ENCODE measurements at regions not wholly inside any gene's neighbourhood (a gene's known extent, or its start where the extent isn't known, plus 50 kb on each side); places are given as distances from the start of the nearest gene placed in this dataset.
A peak's percentile ranks its signal among the peaks of the same experiment; 100 is the strongest.

DNA sequence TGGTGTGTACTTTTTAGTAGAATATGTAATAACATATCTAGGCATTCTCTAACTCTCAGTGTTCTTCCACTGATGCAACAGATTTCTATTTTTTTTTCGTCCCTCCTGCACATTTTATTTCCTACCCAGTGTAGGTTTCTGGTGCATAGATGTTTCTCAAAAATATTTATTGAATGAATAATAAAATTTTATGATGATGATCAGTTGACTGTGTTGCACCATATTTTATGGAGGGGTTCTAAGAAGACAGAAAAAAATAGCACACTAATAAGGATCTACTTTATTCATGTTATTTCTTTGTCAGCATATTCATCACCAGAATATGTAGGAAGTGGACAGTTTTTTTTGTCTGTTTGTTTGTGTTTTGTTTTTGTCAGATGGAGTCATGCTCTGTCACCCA is 2529.3 kb downstream of the ARAP2 start:
- TF ChIP-seq, protein P1, sequence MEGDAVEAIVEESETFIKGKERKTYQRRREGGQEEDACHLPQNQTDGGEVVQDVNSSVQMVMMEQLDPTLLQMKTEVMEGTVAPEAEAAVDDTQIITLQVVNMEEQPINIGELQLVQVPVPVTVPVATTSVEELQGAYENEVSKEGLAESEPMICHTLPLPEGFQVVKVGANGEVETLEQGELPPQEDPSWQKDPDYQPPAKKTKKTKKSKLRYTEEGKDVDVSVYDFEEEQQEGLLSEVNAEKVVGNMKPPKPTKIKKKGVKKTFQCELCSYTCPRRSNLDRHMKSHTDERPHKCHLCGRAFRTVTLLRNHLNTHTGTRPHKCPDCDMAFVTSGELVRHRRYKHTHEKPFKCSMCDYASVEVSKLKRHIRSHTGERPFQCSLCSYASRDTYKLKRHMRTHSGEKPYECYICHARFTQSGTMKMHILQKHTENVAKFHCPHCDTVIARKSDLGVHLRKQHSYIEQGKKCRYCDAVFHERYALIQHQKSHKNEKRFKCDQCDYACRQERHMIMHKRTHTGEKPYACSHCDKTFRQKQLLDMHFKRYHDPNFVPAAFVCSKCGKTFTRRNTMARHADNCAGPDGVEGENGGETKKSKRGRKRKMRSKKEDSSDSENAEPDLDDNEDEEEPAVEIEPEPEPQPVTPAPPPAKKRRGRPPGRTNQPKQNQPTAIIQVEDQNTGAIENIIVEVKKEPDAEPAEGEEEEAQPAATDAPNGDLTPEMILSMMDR (conservative IDR thresholded peaks at IDR 0.05; ENCODE audit: low read length) = no peak
- DNase-seq (ENCODE audit: low read depth) = no peak
- no peak overlapping the region for H3K4me3 ChIP-seq (ENCODE audit: low read length)

- DNase-seq (ENCODE audit: low read depth) = peak; percentile 92
- TF ChIP-seq, protein P1 (conservative IDR thresholded peaks at IDR 0.05; ENCODE audit: low read length) = no peak
- no peak overlapping the region for H3K4me3 ChIP-seq (ENCODE audit: low read length)
These were observed 2528.4 kb downstream of the ARAP2 start for GRCh38 chr4:33715841-33716395.

DNA sequence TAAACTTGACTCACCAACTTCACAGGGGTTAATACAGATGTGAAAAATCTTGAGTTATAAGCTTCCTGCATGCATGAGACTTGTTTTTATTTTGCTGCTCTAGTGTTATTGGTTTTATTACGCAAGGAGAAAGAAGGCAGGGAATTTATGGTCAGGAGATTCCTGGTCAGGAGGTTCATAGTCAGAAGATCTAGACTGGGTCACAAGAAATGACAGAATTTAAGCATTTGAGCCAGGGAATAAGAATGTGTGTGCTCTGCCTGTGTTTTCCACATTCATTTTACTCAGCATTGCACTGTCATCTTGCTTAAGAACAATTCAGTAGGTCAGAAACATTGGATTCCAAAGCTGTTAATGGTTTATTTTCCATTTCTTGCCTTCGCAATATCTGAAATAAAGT is 2522.1 kb downstream of the ARAP2 start:
- TF ChIP-seq, protein P1 (conservative IDR thresholded peaks at IDR 0.05; ENCODE audit: low read length) = no peak
- H3K4me3 ChIP-seq (ENCODE audit: low read length) = no peak overlapping the region
- DNase-seq (ENCODE audit: low read depth) = peak; percentile 87

- H3K4me3 ChIP-seq (ENCODE audit: low read length) = no peak overlapping the region; the same call in 1 of the 2 replicates
- DNase-seq (ENCODE audit: low read depth) = peak; percentile 38
- TF ChIP-seq, protein P1 (conservative IDR thresholded peaks at IDR 0.05; ENCODE audit: low read length) = peak; percentile 46
These were observed 2521.4 kb downstream of the ARAP2 start for GRCh38 chr4:33722800-33723516.

- no peak overlapping the region for H3K4me3 ChIP-seq (ENCODE audit: low read length)
- no peak for DNase-seq (ENCODE audit: low read depth)
These were observed 2519.6 kb downstream of the ARAP2 start for GRCh38 chr4:33724685-33725084.

GRCh38 chr4:33725861-33726260 is 2518.5 kb downstream of the ARAP2 start:
- TF ChIP-seq, protein P1 (conservative IDR thresholded peaks at IDR 0.05; ENCODE audit: low read length) = no peak
- DNase-seq (ENCODE audit: low read depth) = no peak
- H3K4me3 ChIP-seq (ENCODE audit: low read length) = no peak overlapping the region

More at GRCh38 chr4:33724685-33725084, 2519.6 kb downstream of the ARAP2 start:
- TF ChIP-seq, protein P1 (conservative IDR thresholded peaks at IDR 0.05; ENCODE audit: low read length) = no peak

DNA sequence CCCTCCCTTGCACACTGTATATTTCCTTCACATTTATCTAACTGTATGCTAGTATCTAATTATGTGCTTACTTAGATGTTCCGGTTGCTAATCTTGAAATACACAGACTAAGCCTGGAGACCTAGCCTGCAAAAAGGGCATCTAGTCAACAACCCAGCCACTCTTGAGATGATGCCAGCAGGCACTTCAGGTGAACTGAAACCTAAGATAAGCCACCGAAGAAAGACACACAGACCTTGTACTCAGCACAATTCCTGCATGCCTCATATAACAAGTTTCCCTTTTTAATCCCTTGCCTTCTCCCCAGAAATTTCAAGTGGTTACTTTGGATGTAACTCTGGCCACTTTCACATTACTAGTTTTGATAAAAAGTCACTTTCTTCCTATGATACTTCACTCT is 2506.6 kb downstream of the ARAP2 start:
- TF ChIP-seq, protein P1 (conservative IDR thresholded peaks at IDR 0.05; ENCODE audit: low read length) = no peak
- no peak overlapping the region for H3K4me3 ChIP-seq (ENCODE audit: low read length)
- DNase-seq (ENCODE audit: low read depth) = no peak
